K562 (cell line): ENCODE measurements at regions not wholly inside any gene's neighbourhood (a gene's known extent, or its start where the extent isn't known, plus 50 kb on each side); places are given as distances from the start of the nearest gene placed in this dataset.

Experiments
- ATF1 ChIP-seq, 2 experiments: fragments of 450-650 bp in 1 of 2; IDR thresholded peaks; 2 replicates each; pipeline ENCODE4 v1.6.1; 2016; ENCODE audit warnings: missing compliant biosample characterization in 1 of 2, missing genetic modification characterization in 1 of 2
- ZZZ3 ChIP-seq: fragments of 450-650 bp; IDR thresholded peaks from 2 replicates; pipeline ENCODE4 v1.6.1; 2016; ENCODE audit warnings: antibody characterized with exemption, mild to moderate bottlenecking, moderate library complexity

GRCh38 chr4:94039226-94039625 is 168.4 kb upstream of the SMARCAD1 start:
- TF ChIP-seq ATF1 (CRISPR knock-in tag; IDR thresholded peaks at IDR 0.05), result no peak
- TF ChIP-seq ATF1 (tag; IDR thresholded peaks at IDR 0.05), result no peak
- TF ChIP-seq ZZZ3, result no peak
